Tibial artery (tissue), 4 donors: ENCODE measurements at regions not wholly inside any gene's neighbourhood (a gene's known extent, or its start where the extent isn't known, plus 50 kb on each side); places are given as distances from the start of the nearest gene placed in this dataset.

Experiments
- DNase-seq, 2 donors: peaks; one replicate each; pipeline ENCODE4 v3.0.0-alpha.2; 2019
- H3K27ac ChIP-seq, 2 donors: fragments of 200-600 bp; sonication (generic) in 1 of 2; 1 replicate in 1 of 2; 2 replicates in 1 of 2; pipeline ENCODE4 v1.5.1; 2018 to 2019; ENCODE audit warnings: mild to moderate bottlenecking in 1 of 2
- H3K27me3 ChIP-seq, 2 donors: fragments of 200-600 bp; sonication (generic) in 1 of 2; one replicate each; pipeline versions ENCODE4 v1.5.1 to v1.6.0; 2016 to 2019
- H3K36me3 ChIP-seq, 3 donors: fragments of 200-600 bp; sonication (generic) in 2 of 3; one replicate each; pipeline ENCODE4 v1.5.1; 2016 to 2019; ENCODE audit warnings: mild to moderate bottlenecking in 2 of 3
- H3K4me1 ChIP-seq, 4 donors: fragments of 200-600 bp; sonication (generic) in 2 of 4; 1 replicate in 3 of 4; 2 replicates in 1 of 4; pipeline ENCODE4 v1.5.1; 2016 to 2019
- H3K4me3 ChIP-seq, 2 donors: fragments of 200-600 bp; sonication (generic) in 1 of 2; 1 replicate in 1 of 2; 2 replicates in 1 of 2; pipeline ENCODE4 v1.5.1; 2018 to 2019; ENCODE audit warnings: mild to moderate bottlenecking in 2 of 2
- H3K9me3 ChIP-seq, 3 donors: fragments of 200-600 bp; sonication (generic) in 1 of 3; one replicate each; pipeline ENCODE4 v1.5.1; 2016 to 2019
- intact Hi-C: fragments of 100-400 bp; cut with DNase I; formaldehyde crosslinking; loops from one replicate; pipeline ENCODE4 v1.15.0; 2023; ENCODE audit warnings: low total_unique reads
- TF ChIP-seq, protein P1 (sequence below), 2 experiments: fragments of 200-600 bp in 1 of 2; fragments of 450-650 bp in 1 of 2; IDR thresholded peaks; one replicate each; pipeline ENCODE4 v1.5.1; 2017 to 2019; ENCODE audit warnings: antibody characterized with exemption in 2 of 2, mild to moderate bottlenecking in 1 of 2, moderate library complexity in 1 of 2

DNA sequence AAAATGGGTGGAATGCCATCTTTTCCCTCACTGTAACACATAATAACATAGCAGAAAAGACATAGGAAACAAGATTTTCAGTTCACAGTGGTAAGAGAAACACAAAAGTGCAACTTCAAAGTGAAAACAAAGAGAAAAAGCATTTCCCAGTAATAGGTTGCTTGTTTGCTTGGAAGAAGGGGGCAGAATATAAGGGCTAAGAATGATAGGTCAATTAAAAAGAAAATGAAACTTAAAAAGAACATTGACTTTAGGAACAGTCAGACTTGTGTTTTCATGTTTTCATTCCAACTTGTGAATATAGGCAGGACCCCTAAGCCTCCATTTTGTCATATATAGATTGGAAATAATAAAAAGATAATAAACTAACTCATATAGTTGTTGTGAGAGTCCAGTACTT, 168.2 kb upstream of the PPP3CA start:
- TF ChIP-seq, protein P1, sequence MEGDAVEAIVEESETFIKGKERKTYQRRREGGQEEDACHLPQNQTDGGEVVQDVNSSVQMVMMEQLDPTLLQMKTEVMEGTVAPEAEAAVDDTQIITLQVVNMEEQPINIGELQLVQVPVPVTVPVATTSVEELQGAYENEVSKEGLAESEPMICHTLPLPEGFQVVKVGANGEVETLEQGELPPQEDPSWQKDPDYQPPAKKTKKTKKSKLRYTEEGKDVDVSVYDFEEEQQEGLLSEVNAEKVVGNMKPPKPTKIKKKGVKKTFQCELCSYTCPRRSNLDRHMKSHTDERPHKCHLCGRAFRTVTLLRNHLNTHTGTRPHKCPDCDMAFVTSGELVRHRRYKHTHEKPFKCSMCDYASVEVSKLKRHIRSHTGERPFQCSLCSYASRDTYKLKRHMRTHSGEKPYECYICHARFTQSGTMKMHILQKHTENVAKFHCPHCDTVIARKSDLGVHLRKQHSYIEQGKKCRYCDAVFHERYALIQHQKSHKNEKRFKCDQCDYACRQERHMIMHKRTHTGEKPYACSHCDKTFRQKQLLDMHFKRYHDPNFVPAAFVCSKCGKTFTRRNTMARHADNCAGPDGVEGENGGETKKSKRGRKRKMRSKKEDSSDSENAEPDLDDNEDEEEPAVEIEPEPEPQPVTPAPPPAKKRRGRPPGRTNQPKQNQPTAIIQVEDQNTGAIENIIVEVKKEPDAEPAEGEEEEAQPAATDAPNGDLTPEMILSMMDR (IDR thresholded peaks at IDR 0.05), result no peak
- H3K4me1 ChIP-seq, result no peaks in the 10 kb centered on the region
- no peaks in the 10 kb centered on the region for H3K36me3 ChIP-seq
- H3K9me3 ChIP-seq, result no peaks in the 10 kb centered on the region
- no peak overlapping the region for H3K27ac ChIP-seq
- no peak for DNase-seq
- no peak overlapping the region for H3K4me3 ChIP-seq
- intact Hi-C loops, result no loop called here
- H3K27me3 ChIP-seq, result no peaks in the 10 kb centered on the region

DNA sequence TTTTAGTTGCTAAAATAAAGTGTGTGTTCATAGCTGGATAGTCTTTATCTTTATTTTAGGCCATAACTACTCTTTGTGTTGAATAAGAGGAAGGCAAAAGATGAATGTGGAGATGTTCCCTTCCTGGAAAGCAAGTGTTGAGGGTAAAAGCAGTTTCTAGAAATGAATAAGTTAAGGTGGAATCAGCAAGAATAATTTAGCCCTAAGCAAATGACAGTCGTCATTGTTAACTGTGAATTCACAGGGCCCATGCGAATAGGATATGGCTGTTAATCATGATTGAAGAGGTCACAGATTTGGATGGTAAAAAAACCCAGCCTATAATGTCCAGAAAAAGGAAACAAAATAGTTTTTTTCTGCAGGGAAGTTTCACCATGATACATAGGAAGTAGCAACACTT, 167.8 kb upstream of the PPP3CA start:
- Histone ChIP-seq H3K27me3 (no peaks in the 10 kb centered on the region), H3K36me3 (no peaks in the 10 kb centered on the region), H3K4me1 (no peaks in the 10 kb centered on the region), H3K9me3 (no peaks in the 10 kb centered on the region), H3K4me3 (no peak overlapping the region), H3K27ac (no peak overlapping the region)
- DNase-seq, result no peak
- TF ChIP-seq, protein P1 (IDR thresholded peaks at IDR 0.05), result no peak
- intact Hi-C loops, result no loop called here

DNA sequence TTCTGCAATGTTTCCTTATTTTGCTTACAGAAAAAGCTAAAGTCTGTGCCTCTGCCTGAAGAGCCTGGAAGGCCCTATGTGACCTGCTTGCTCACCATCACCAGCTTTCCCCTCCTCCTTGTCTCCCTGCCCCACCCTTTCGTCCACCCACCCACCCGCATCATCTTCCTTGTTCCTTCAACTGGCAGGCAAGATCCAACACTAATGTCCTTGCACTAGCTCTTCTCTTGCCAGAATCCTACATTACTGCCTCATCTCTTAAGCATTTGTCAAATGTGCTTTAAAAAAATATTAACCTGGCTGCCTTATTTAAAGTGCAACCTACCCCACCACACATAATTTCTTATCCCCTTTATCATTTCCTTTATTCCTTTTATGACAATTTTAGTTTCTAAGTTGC, 165.1 kb upstream of the PPP3CA start:
- H3K4me3 ChIP-seq, result no peak overlapping the region
- TF ChIP-seq, protein P1 (IDR thresholded peaks at IDR 0.05), result no peak
- H3K27me3 ChIP-seq, result no peaks in the 10 kb centered on the region
- H3K36me3 ChIP-seq, result no peaks in the 10 kb centered on the region
- H3K4me1 ChIP-seq, result no peaks in the 10 kb centered on the region
- no peak for DNase-seq
- no peak overlapping the region for H3K27ac ChIP-seq
- no peaks in the 10 kb centered on the region for H3K9me3 ChIP-seq
- intact Hi-C loops, result no loop called here

DNA sequence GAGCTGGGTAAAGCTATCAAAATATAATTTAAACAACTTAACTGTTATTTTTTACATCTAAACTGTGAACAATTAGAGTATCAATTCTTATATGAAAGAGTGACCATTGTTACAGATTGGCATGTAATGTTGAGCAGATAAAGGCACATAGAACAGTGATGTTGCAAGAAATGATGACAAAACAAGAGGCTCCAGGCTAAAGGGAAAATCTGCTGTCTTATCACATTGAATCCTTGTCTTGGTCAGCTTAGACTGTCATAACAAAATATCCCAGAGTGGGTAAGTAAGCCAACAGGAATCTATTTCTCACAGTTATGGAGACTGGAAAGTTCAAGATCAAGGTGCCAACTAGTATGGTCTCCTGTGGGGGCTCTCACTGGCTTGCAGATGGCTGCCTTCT, 154.1 kb upstream of the PPP3CA start:
- Histone ChIP-seq H3K9me3 (no peaks in the 10 kb centered on the region), H3K27ac (no peak overlapping the region), H3K36me3 (no peaks in the 10 kb centered on the region), H3K27me3 (no peaks in the 10 kb centered on the region), H3K4me3 (no peak overlapping the region), H3K4me1 (no peaks in the 10 kb centered on the region)
- DNase-seq, result no peak
- intact Hi-C loops, result no loop called here
- TF ChIP-seq, protein P1 (IDR thresholded peaks at IDR 0.05), result no peak

DNA sequence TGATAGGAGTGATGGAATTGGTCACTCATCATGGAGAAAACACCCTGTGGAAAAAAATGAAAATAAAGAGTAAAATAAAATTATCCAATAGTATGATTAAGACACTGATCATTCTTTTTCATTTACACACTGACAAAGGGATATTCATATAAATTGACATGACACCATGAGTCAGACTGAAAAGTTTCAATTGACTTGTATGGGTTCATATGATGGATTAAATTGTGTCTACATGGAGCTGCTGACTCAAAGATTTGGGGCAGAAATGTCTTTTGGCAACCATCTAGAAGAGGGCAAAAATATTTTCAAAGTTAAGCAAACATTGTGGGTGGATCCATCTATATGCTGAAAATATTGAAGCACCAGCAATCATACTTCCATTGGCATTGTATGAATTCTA, 153.4 kb upstream of the PPP3CA start:
- TF ChIP-seq, protein P1 (IDR thresholded peaks at IDR 0.05), result no peak
- intact Hi-C loops, result no loop called here
- no peak overlapping the region for H3K27ac ChIP-seq
- H3K36me3 ChIP-seq, result no peaks in the 10 kb centered on the region
- no peaks in the 10 kb centered on the region for H3K4me1 ChIP-seq
- H3K27me3 ChIP-seq, result no peaks in the 10 kb centered on the region
- no peak for DNase-seq
- H3K4me3 ChIP-seq, result no peak overlapping the region
- no peaks in the 10 kb centered on the region for H3K9me3 ChIP-seq

DNA sequence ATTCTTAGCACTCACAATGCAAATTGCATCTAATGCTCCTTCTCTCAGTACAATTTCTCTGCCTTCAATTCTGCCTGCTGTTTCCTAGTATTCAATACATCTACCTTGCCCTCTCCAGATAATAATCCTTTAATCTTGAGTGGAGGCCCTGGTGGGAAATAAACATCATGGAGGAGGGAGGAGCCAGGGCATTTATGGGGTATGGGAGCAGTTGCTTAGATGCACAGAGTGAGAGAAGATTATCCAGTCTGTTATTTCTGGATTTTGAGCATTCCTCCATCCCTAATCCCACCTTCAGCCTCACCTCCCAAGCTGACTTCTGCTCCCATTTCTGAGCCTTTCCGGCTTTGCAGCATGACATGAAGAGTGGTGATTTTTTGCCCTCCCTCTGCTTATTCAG, 127.9 kb upstream of the PPP3CA start:
- H3K9me3 ChIP-seq, result no peaks in the 10 kb centered on the region
- no peak overlapping the region for H3K4me3 ChIP-seq
- intact Hi-C loops, result no loop called here
- H3K4me1 ChIP-seq, result no peaks in the 10 kb centered on the region
- no peak overlapping the region for H3K27ac ChIP-seq
- H3K27me3 ChIP-seq, result no peaks in the 10 kb centered on the region
- TF ChIP-seq, protein P1 (IDR thresholded peaks at IDR 0.05), result no peak
- DNase-seq, result no peak
- H3K36me3 ChIP-seq, result no peaks in the 10 kb centered on the region
